GM23248 (cell line): ENCODE measurements at regions not wholly inside any gene's neighbourhood (a gene's known extent, or its start where the extent isn't known, plus 50 kb on each side); places are given as distances from the start of the nearest gene placed in this dataset.
A peak's percentile ranks its signal among the peaks of the same experiment; 100 is the strongest.

Experiments
- DNase-seq: peaks from one replicate; pipeline ENCODE4 v3.0.0-alpha.2; 2015
- H2AFZ ChIP-seq: fragments of 200-600 bp; sonication (generic); 2 replicates; pipeline ENCODE4 v1.6.1; 2016; ENCODE audit warnings: antibody characterized with exemption
- H3F3A ChIP-seq: fragments of 200-600 bp; sonication (generic); 2 replicates; pipeline ENCODE4 v1.6.1; 2016; ENCODE audit warnings: mild to moderate bottlenecking, antibody characterized with exemption, mixed run types; ENCODE audit not compliant: insufficient read depth
- H3K27ac ChIP-seq: fragments of 200-600 bp; sonication (generic); 2 replicates; pipeline ENCODE4 v1.5.1; 2016; ENCODE audit warnings: mild to moderate bottlenecking
- H3K27me3 ChIP-seq: fragments of 200-600 bp; sonication (generic); replicated peaks from 2 replicates; pipeline ENCODE4 v1.6.1; 2016; ENCODE audit warnings: mild to moderate bottlenecking; ENCODE audit not compliant: insufficient read depth
- H3K36me3 ChIP-seq: fragments of 200-600 bp; sonication (generic); 2 replicates; pipeline ENCODE4 v1.6.1; 2016; ENCODE audit warnings: low read depth, mild to moderate bottlenecking
- H3K4me1 ChIP-seq: fragments of 200-600 bp; sonication (generic); 2 replicates; pipeline ENCODE4 v1.6.1; 2016; ENCODE audit warnings: mild to moderate bottlenecking; ENCODE audit not compliant: insufficient read depth
- H3K4me2 ChIP-seq: fragments of 200-600 bp; sonication (generic); one replicate; pipeline ENCODE4 v1.6.1; 2016; ENCODE audit warnings: mild to moderate bottlenecking; ENCODE audit not compliant: unreplicated experiment
- H3K4me3 ChIP-seq: fragments of 200-600 bp; sonication (generic); 2 replicates; pipeline ENCODE4 v1.5.1; 2016; ENCODE audit warnings: mild to moderate bottlenecking
- H3K79me2 ChIP-seq: fragments of 200-600 bp; sonication (generic); 2 replicates; pipeline ENCODE4 v1.6.1; 2016; ENCODE audit warnings: mild to moderate bottlenecking; ENCODE audit not compliant: insufficient read depth
- H3K9ac ChIP-seq: fragments of 200-600 bp; sonication (generic); 2 replicates; pipeline ENCODE4 v1.6.1; 2016; ENCODE audit warnings: mild to moderate bottlenecking
- H3K9me2 ChIP-seq: fragments of 200-600 bp; sonication (generic); 2 replicates; pipeline ENCODE4 v1.6.1; 2016; ENCODE audit warnings: mixed run types, mild to moderate bottlenecking, moderate library complexity; ENCODE audit not compliant: insufficient read depth
- H3K9me3 ChIP-seq: fragments of 200-600 bp; sonication (generic); one replicate; pipeline ENCODE4 v1.6.1; 2017; ENCODE audit warnings: low read depth
- H4K20me1 ChIP-seq: fragments of 200-600 bp; sonication (generic); 2 replicates; pipeline ENCODE4 v1.6.0; 2016; ENCODE audit not compliant: insufficient read depth
- EZH2 ChIP-seq: fragments of 200-600 bp; sonication (generic); IDR thresholded peaks from 2 replicates; pipeline ENCODE4 v1.6.1; 2018; ENCODE audit warnings: antibody characterized with exemption, mild to moderate bottlenecking; ENCODE audit not compliant: insufficient read depth, poor library complexity, severe bottlenecking
- EZH2phosphoT487 ChIP-seq: fragments of 200-600 bp; sonication (generic); IDR thresholded peaks from 2 replicates; pipeline ENCODE4 v1.6.1; 2018; ENCODE audit warnings: antibody characterized with exemption, moderate library complexity, mild to moderate bottlenecking, low read depth; ENCODE audit not compliant: insufficient read depth
- WGBS, 2 experiments: methylation state at CpG; one replicate each; pipeline ENCODE4 v1.1.6; 2015 to 2017; ENCODE audit warnings: low lambda C conversion rate in 2 of 2, low coverage in 1 of 2; ENCODE audit errors: missing lambda C conversion rate in 2 of 2; 5-methylcytosine and 5-hydroxymethylcytosine counted together
- in situ Hi-C: fragments of 300-500 bp; cut with MboI; formaldehyde crosslinking; loops from 2 replicates; pipeline ENCODE4 v1.15.0; 2020

DNA sequence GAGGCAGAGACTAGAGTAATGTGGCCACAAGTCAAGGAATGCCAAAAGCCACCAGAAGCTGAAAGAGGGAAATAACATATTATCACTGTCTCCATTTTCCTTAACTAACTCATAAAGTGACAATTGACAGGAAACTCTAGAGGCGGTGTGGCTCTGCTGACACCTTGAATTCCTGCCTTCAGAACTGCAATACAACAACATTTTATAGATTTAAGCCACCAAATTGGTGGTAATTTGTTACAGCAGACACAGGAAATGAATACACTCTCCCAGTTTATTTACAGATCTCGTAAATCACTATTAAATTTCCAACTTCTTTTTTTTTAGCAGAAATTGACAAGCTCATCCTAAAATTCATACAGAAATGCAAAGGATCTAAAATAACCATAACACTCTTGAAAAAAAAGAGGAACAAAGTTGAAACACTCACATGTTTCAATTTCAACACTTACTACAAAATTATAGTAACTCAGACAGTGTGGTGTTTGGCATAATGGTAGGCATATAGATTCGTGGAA is 449.9 kb downstream of the OTOL1 start:
- Histone ChIP-seq H3K4me1 (no peaks in the 10 kb centered on the region), H3K4me3 (no peak overlapping the region), H3K27me3 (no peaks in the 10 kb centered on the region), H4K20me1 (no peaks in the 10 kb centered on the region), H3K79me2 (no peaks in the 10 kb centered on the region), H3F3A (no peaks in the 10 kb centered on the region), H3K9ac (no peak overlapping the region), H3K9me3 (no peaks in the 10 kb centered on the region), H3K27ac (no peak overlapping the region), H3K36me3 (no peaks in the 10 kb centered on the region), H2AFZ (no peak overlapping the region), H3K4me2 (no peak overlapping the region), H3K9me2 (no peaks in the 10 kb centered on the region; the same call in 1 of the 2 replicates)
- no peak for DNase-seq
- 66 to 72% methylated on average over 3 of the region's 3 CpGs for WGBS, 2 experiments
- TF ChIP-seq EZH2phosphoT487 (no peak), EZH2 (no peak)
- in situ Hi-C loops: no loop called here

GRCh38 chr3:161950318-161950868 is 453.8 kb downstream of the OTOL1 start:
- H3K36me3 ChIP-seq: no peaks in the 10 kb centered on the region
- TF ChIP-seq EZH2phosphoT487 (no peak), EZH2 (no peak)
- WGBS, 2 experiments: 92 to 93% methylated on average over 4 of the region's 4 CpGs
- H3K4me1 ChIP-seq: no peaks in the 10 kb centered on the region
- no peaks in the 10 kb centered on the region for H3F3A ChIP-seq
- H3K9me3 ChIP-seq: no peaks in the 10 kb centered on the region
- no peaks in the 10 kb centered on the region for H3K27me3 ChIP-seq
- no peaks in the 10 kb centered on the region for H3K79me2 ChIP-seq
- DNase-seq: no peak
- H2AFZ ChIP-seq: no peak overlapping the region
- in situ Hi-C loops: no loop called here
- H3K9ac ChIP-seq: no peak overlapping the region
- H3K4me2 ChIP-seq: no peak overlapping the region
- no peaks in the 10 kb centered on the region; the same call in 1 of the 2 replicates for H3K9me2 ChIP-seq
- H3K4me3 ChIP-seq: no peak overlapping the region
- no peaks in the 10 kb centered on the region for H4K20me1 ChIP-seq
- H3K27ac ChIP-seq: no peak overlapping the region

DNA sequence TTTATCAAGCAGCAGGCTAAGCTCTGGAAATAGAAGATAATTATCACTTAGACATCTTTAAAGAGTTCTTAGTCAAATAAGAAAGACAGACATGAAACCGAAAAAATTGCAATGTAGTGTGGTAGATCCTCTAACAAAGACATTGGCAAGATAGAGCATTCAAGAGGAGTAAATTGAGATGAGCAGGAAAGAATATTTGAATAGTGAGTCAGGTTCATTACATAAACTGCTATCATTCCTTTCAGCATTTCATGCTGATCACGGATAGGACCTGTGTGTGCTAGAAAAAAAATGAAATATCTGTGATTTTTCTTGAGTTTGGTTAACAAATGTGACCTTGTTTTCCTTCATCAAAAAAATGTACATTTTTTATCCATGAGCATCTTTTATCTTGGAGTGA is 460.9 kb downstream of the OTOL1 start:
- 48 to 57% methylated on average over 2 of the region's 2 CpGs for WGBS, 2 experiments
- DNase-seq: peak; percentile 44
- in situ Hi-C loops: no loop called here

DNA sequence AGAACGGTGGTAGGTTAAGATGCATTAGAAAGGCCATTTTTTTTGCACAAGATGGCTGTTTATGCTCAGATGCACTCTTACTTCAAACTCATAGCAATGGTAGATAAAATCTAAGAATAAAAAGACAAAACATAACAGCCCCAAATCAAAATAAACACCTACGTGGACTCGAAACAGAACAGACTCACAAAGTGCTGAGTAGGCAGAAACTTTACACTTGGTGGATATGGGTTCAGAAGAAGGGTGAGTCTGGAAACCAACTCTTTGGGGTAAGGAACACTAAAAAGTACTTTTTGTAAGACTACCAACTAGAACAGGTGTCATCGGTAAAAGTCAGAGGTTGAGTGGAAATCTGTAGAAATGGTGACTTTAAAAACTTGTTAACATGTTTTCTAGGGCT is 468.2 kb downstream of the OTOL1 start:
- no peak overlapping the region for H3K27ac ChIP-seq
- no peaks in the 10 kb centered on the region for H4K20me1 ChIP-seq
- no peak overlapping the region for H3K4me2 ChIP-seq
- no peak for DNase-seq
- H3K9me2 ChIP-seq: no peaks in the 10 kb centered on the region
- no peaks in the 10 kb centered on the region for H3K27me3 ChIP-seq
- in situ Hi-C loops: no loop called here
- H3K9ac ChIP-seq: no peak overlapping the region
- no peaks in the 10 kb centered on the region for H3F3A ChIP-seq
- no peak overlapping the region for H2AFZ ChIP-seq
- no peaks in the 10 kb centered on the region for H3K4me1 ChIP-seq
- no peaks in the 10 kb centered on the region for H3K79me2 ChIP-seq
- H3K36me3 ChIP-seq: no peaks in the 10 kb centered on the region
- no peak for TF ChIP-seq EZH2
- TF ChIP-seq EZH2phosphoT487: no peak
- no peak overlapping the region for H3K4me3 ChIP-seq
- 79 to 85% methylated on average over 4 of the region's 4 CpGs for WGBS, 2 experiments
- H3K9me3 ChIP-seq: no peaks in the 10 kb centered on the region

More for the DNA sequence above, 460.9 kb downstream of the OTOL1 start:
- Histone ChIP-seq H3F3A (0 out of 2 replicates have a peak, but pooled peaks cover 10% of the 10 kb centered on the region), H3K9me2 (no peaks in the 10 kb centered on the region), H3K27ac (no peak overlapping the region), H3K9ac (no peak overlapping the region), H4K20me1 (no peaks in the 10 kb centered on the region), H3K4me3 (no peak overlapping the region), H3K4me1 (peaks cover 11% of the 10 kb centered on the region), H3K9me3 (no peaks in the 10 kb centered on the region), H3K4me2 (no peak overlapping the region), H3K36me3 (no peaks in the 10 kb centered on the region), H2AFZ (no peak overlapping the region), H3K79me2 (no peaks in the 10 kb centered on the region), H3K27me3 (no peaks in the 10 kb centered on the region)
- no peak for TF ChIP-seq EZH2phosphoT487

- no peak overlapping the region for H3K9ac ChIP-seq
- DNase-seq: peak; percentile 6
- no peaks in the 10 kb centered on the region for H3F3A ChIP-seq
- no peak overlapping the region for H3K27ac ChIP-seq
- no peaks in the 10 kb centered on the region for H3K36me3 ChIP-seq
- H3K9me2 ChIP-seq: no peaks in the 10 kb centered on the region
- no peaks in the 10 kb centered on the region for H3K79me2 ChIP-seq
- 81 to 82% methylated on average over 2 of the region's 2 CpGs for WGBS, 2 experiments
- no peak overlapping the region for H3K4me3 ChIP-seq
- in situ Hi-C loops: no loop called here
- TF ChIP-seq EZH2phosphoT487 (no peak), EZH2 (no peak)
- no peaks in the 10 kb centered on the region for H3K27me3 ChIP-seq
- H2AFZ ChIP-seq: no peak overlapping the region
- H3K9me3 ChIP-seq: no peaks in the 10 kb centered on the region
- H3K4me1 ChIP-seq: no peaks in the 10 kb centered on the region
- H3K4me2 ChIP-seq: no peak overlapping the region
- H4K20me1 ChIP-seq: no peaks in the 10 kb centered on the region
Observed at GRCh38 chr3:161969867-161970266, 473.3 kb downstream of the OTOL1 start.
